Left lung (tissue), 4 donors: ENCODE measurements at regions not wholly inside any gene's neighbourhood (a gene's known extent, or its start where the extent isn't known, plus 50 kb on each side); places are given as distances from the start of the nearest gene placed in this dataset.

ENCODE experiments used
- ATAC-seq: fragments of 200-7000 bp; cut with Tn5 transposase; one replicate; pipeline ENCODE4 v1.9.1; 2020; ENCODE audit warnings: moderate library complexity
- DNase-seq, 4 donors: peaks; one replicate each; pipeline ENCODE4 v3.0.0-alpha.2; 2013 to 2020
- H3K27ac ChIP-seq, 2 donors: fragments of 200-600 bp; sonication (generic) in 1 of 2; one replicate each; pipeline versions ENCODE4 v1.5.0 to v1.8.0; 2020 to 2021
- H3K27me3 ChIP-seq, 2 donors: fragments of 200-600 bp; sonication (generic) in 1 of 2; one replicate each; pipeline versions ENCODE4 v1.5.0 to v1.8.0; 2020 to 2021
- H3K36me3 ChIP-seq, 2 donors: fragments of 200-600 bp; sonication (generic) in 1 of 2; one replicate each; pipeline versions ENCODE4 v1.5.0 to v1.8.0; 2020 to 2021
- H3K4me1 ChIP-seq, 2 donors: fragments of 200-600 bp; one replicate each; pipeline ENCODE4 v1.8.0; 2021
- H3K4me3 ChIP-seq, 2 donors: fragments of 200-600 bp; sonication (generic) in 1 of 2; one replicate each; pipeline versions ENCODE4 v1.5.0 to v1.8.0; 2020 to 2021; ENCODE audit warnings: mild to moderate bottlenecking in 1 of 2
- H3K9me3 ChIP-seq, 2 donors: fragments of 200-600 bp; sonication (generic) in 1 of 2; one replicate each; pipeline versions ENCODE4 v1.5.0 to v1.8.0; 2020 to 2021
- CTCF ChIP-seq, 2 donors: fragments of 200-600 bp; sonication (generic) in 1 of 2; IDR thresholded peaks; one replicate each; pipeline versions ENCODE4 v1.5.0 to v1.8.0; 2021; ENCODE audit warnings: antibody characterized with exemption in 2 of 2
- intact Hi-C, 2 donors: fragments of 100-400 bp; cut with DNase I; formaldehyde crosslinking; loops; one replicate each; pipeline versions ENCODE4 v1.11.2 to v1.14.2; 2022
- donor health status: DM: no; HTN: yes; CAD: no.
- donor health status: DM: no; HTN: no; CAD: no.

- H3K27me3 ChIP-seq, result no peaks in the 10 kb centered on the region
- no peak overlapping the region for H3K27ac ChIP-seq
- no peak for TF ChIP-seq CTCF (IDR thresholded peaks at IDR 0.05)
- DNase-seq (no peak), ATAC-seq (no peak)
- H3K4me1 ChIP-seq, result no peaks in the 10 kb centered on the region
- no peak overlapping the region for H3K4me3 ChIP-seq
- intact Hi-C loops, result no loop called here
- H3K9me3 ChIP-seq, result no peaks in the 10 kb centered on the region
- no peaks in the 10 kb centered on the region for H3K36me3 ChIP-seq
Measured at GRCh38 chr13:109572389-109572788, 214.0 kb downstream of the IRS2 start.

GRCh38 chr13:109569958-109570711, 216.2 kb downstream of the IRS2 start:
- intact Hi-C loops, result no loop called here

GRCh38 chr13:109568339-109568818, 218.0 kb downstream of the IRS2 start:
- Histone ChIP-seq H3K4me1 (no peaks in the 10 kb centered on the region), H3K27me3 (no peaks in the 10 kb centered on the region), H3K9me3 (no peaks in the 10 kb centered on the region), H3K36me3 (no peaks in the 10 kb centered on the region), H3K4me3 (no peak overlapping the region), H3K27ac (no peak overlapping the region)
- TF ChIP-seq CTCF (IDR thresholded peaks at IDR 0.05), result no peak
- DNase-seq (peak in 1 of 4 donors; percentile 10), ATAC-seq (no peak)
- intact Hi-C loops, result no loop called here

More at GRCh38 chr13:109569958-109570711, 216.2 kb downstream of the IRS2 start:
- DNase-seq (no peak), ATAC-seq (no peak)
- TF ChIP-seq CTCF (IDR thresholded peaks at IDR 0.05), result no peak
- Histone ChIP-seq H3K4me3 (no peak overlapping the region), H3K27ac (no peak overlapping the region), H3K4me1 (no peaks in the 10 kb centered on the region), H3K9me3 (no peaks in the 10 kb centered on the region), H3K27me3 (no peaks in the 10 kb centered on the region), H3K36me3 (no peaks in the 10 kb centered on the region)

- intact Hi-C loops, result no loop called here
- H3K4me3 ChIP-seq, result no peak overlapping the region
- no peaks in the 10 kb centered on the region for H3K9me3 ChIP-seq
- DNase-seq (peak in 1 of 4 donors; percentile 7), ATAC-seq (no peak)
- H3K27me3 ChIP-seq, result no peaks in the 10 kb centered on the region
- no peak for TF ChIP-seq CTCF (IDR thresholded peaks at IDR 0.05)
- no peak overlapping the region for H3K27ac ChIP-seq
- no peaks in the 10 kb centered on the region for H3K36me3 ChIP-seq
- no peaks in the 10 kb centered on the region for H3K4me1 ChIP-seq
Measured at GRCh38 chr13:109567315-109567714, 219.1 kb downstream of the IRS2 start.

GRCh38 chr13:109565877-109566276, 220.5 kb downstream of the IRS2 start:
- no peaks in the 10 kb centered on the region for H3K9me3 ChIP-seq
- TF ChIP-seq CTCF (IDR thresholded peaks at IDR 0.05), result no peak
- H3K27ac ChIP-seq, result no peak overlapping the region
- no peaks in the 10 kb centered on the region for H3K27me3 ChIP-seq
- H3K4me1 ChIP-seq, result no peaks in the 10 kb centered on the region
- DNase-seq, result no peak
- no peak overlapping the region for H3K4me3 ChIP-seq
- intact Hi-C loops, result no loop called here
- no peak for ATAC-seq
- H3K36me3 ChIP-seq, result no peaks in the 10 kb centered on the region
